ENCODE measurements at regions not wholly inside any gene's neighbourhood (a gene's known extent, or its start where the extent isn't known, plus 50 kb on each side); places are given as distances from the start of the nearest gene placed in this dataset.

DNA sequence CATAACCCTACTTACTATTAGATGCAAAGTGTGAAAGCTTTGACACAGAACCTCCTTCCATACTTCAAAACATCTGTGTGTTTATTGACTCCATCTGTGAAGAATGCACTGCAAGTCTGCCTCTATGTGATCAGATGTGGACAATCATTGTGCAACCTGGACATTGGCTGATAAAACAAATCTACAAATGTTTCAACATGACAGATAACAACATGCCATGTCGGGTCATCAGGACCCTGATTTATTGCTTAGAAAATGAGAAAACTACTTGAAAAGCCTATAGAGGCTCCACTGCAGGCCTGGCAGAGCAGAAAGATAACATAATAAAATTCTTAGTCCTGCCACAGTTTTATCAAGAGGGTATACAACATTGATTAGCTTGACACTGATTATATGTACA lies 1286.4 kb downstream of the GRIK2 start:
- DNase-seq: no peak

DNA sequence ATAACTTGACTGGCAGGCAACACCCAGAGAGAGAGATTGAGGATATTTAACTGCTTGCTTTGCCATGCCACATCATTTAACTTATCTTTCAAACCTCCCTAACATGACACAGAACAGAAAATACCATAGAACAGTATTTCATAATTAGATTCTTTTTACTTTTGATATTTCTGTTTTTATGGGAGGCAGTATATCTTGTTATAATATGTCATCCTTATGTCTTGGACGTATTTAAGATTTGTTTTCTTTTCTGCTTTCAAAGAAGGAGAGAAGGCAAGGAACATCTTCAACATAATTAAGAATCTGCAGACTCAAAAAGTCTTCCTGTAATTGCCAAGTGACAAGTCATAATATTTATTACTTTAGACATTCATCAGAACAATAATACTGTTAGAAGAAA lies 1283.7 kb downstream of the GRIK2 start:
- no peak for DNase-seq

DNA sequence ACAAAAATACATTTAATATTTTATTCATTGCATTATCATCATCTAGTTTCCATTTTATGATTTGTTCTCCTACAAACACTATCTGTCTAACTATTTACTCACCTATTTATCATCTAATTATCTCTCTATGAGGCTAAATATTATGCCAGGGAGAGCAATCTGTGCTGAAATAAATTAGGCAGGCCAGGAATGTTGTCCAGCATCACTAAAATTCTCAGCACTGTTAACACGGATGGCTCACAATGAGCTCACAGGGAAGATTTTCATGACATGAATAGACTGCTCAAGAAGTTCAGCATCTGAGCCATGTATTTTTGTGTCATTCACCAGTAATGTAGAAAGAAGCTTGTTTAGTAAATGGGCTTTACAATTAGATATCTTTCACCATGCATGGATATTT lies 1277.2 kb downstream of the GRIK2 start:
- no peak for DNase-seq

DNA sequence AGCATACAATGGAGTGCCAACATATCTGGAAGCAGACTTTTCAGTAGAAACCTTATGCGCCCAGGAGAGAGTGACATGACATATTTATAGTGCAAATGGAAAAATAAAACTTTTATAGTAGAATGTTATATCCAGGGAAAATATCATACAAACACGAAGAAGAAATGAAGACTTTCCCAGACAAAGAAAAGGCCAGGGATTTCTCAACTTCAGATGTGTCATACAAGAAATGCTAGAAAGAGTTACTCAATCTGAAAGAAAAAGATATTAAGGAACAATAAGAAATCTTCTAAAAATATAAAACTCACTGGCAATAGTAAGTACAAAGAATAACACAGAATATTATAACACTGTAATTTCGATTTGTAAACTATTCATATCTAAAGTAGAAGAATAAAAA lies 1269.3 kb downstream of the GRIK2 start:
- no peak for DNase-seq

DNA sequence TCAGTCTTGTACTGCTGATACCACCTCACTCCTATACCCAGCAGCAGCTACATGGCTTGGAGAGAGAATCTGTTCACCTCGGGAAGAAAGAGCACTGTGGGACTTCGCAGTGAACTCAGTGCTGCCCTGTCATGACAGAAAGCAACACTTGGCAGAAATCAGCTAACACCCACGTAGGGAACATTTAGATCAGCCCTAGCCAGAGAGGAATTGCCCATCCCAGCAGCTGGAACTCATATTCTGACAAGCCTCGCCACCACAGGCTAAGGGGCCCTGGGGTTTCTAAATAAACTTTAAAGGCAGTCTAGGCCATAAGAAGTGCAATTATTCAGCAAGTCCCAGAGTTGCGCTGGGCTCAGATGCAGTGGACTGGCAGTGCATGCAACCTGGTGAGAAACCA lies 1266.8 kb downstream of the GRIK2 start:
- DNase-seq: no peak

DNA sequence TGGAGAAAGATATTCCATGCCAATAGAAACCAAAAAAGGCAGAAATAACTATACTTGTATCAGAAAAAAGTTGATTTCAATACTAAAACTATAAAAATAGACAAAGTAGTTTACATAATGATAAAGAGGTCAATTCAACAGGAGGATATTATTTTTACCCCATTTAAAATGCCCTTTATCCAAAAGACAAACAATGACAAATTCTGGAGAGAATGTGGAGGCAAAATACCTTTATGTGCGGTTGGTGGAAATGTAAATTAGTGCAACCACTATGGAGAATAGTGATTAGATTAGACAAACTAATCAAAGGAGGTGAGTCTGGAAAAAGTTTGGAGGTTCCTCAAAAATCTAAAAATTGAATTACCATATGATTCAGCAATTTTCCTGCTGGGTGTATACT lies 1262.3 kb downstream of the GRIK2 start:
- no peak for DNase-seq

DNA sequence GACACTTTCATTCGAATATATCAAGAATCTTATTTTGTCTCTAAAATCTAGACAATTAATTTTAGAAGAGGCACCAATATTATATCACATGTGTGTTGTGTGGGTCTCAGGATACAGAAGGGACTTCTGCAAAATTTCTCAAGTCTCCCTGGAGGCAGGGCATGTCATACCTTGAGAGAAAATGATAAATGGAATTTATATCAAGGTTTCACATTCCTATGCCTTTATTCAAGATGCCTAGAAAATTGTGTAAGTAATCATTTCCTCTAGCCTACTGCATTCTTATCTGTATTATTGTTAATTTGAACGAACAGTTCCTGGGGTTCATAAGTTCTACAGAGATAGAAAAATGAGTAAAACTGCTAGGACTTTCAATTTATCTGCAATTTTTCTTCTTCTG lies 1247.9 kb downstream of the GRIK2 start:
- DNase-seq: no peak

DNA sequence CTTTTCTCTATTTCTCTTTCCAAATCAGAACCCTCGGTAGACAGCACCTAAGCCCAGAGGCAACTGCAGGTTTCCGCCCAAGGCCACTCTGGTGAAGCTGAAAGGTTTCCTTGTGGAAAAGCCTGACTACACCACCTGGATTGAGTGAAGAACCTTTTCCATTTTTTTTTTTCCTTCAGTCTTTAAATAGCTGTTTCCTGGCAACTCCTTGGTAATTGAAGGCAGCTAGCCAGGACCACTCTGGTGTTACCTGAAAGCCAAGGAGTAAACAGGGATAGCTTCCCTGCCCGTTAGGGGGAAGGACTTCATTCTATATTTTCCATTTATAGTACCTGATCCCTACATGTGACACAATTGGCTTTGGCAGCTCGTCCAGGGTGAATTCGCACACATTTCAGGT lies 1238.4 kb downstream of the GRIK2 start:
- no peak for DNase-seq

DNA sequence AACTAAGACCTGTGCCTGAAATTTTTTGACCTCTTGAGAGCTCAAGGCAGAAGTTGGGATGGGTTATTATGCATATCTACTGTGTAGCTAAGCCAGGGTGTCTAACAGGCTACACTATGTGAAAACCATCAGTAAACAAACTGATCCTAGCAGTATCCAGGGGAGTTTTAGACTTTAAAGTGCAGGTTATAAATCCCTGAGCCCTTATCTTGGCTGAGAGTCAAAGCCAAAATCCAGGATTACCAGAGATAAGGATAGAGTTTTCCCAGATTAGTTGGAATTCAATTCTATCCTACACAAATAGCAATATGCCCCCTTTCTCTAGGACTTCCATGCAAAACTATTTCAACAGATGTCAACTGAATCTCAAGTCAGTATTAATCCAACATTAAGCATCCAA lies 1229.7 kb downstream of the GRIK2 start:
- DNase-seq: no peak

DNA sequence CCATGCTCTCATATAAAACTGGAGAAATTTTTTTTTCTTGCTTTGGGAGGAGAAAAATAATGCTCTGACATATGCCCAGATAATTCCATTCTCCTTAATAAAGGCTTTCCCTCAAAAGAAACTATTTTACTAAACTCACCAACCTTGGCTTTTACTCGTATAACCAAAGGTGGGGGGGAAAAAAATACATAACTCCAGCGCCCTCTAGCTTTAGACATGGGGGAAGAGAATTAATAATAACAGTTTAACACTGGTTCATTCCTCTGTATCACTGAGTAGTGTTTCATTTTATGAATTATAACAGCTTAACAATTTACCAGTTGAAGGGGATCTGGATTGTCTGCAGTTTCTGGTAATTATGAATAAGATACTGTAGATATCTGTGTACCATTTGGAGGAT lies 1226.1 kb downstream of the GRIK2 start:
- DNase-seq: no peak

DNA sequence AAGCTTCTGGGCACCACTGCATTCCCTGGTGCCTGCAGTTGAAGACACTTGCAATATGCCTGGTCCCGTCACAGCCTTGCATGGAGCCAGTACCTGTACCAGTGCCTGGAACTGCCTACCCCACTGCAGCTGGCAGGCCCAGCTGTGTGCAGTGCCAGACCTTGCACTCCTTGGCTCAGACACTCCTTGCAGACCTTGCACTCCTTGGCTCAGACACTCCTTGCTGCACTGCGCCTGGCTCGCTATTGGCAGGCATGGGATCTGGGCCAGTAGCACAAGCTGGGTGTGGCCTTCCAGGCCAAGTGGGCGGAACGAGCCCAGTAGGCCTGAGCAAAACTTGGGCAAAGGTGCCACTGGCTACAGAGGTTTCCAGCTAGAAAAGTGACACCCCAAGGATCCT lies 1189.1 kb downstream of the GRIK2 start:
- DNase-seq: no peak

DNA sequence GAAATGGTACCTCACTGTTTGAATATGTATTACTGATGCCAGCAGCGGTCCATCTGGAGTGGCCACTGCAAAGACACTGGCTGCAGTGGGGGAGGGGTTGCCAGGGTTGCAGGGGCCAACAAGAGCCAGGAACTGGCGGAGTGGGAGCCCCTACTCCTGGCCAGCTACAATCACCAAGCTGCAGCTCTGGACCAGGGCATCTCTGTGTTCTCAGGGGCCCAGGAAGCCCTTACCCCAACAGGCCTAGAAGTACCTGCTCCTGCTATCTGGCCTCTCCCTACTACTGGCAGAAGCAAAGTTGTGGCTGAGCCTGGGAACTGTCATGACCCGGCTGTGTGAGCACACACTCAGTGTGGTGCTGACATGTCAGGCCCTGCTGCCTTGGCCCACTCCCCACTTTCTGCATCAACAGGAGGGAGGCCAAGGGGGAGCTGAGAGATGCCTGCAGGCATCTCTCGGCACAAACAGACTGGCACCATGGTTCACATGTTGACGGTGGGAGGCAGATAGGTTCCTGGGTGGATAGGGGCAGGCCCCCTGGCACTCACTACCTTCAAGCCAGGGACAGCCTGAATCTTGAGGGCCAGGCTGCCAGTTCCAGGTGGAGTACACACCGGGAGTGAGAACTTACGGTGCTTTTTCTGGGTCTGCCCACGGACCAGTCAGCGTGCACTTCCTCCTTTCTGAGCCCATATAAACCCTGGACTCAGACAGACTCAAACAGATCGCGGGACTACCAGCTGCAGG lies 1188.0 kb downstream of the GRIK2 start:
- no peak for DNase-seq

DNA sequence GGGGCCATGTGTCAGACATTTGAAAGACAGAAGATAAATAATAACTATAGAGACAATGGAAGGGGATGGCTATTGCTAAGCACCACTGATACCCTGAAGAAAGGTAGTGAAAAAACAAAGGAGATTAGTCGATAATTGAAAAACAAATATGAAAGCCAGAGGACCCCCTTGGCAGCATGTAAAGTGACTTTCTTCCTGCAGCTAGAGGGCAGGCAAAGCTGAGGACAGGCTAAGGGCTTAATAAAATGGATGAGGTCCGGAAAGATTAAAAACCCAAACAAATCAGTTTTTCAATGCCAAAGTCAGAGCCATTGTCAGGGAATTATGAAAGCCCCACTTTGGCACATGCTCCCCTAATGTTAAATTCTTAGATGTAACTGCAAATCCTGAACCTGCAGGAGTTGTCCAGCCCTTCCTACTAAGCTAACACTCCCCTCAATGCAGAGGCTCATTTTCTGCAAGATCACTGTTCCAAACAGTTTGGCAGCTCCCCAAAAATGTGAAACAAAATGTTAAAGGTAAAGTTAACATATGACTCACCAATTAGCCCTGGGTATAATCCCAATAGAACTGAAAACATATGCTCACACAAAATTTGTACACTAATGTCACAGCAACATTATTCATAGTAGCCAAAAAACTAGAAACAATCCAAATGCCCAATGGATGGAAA lies 1177.9 kb downstream of the GRIK2 start:
- DNase-seq: no peak

DNA sequence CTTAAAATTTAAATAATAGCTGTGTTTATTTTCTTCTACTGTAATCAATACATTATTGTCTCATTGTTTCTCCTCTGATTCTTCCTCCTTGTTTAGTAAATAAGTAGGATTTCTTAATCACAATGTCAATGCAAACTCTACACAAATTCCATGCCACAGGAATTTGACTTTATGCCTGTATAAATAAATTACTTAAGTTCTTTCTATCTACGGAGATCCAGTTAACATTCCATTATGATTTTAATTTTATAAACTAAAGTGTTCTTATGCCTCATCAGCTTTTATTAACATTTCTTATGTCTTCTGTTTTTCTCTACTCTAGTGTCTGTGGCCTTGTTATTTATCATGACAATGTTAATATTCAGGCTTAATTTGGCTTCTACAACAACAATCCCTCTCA lies 1169.2 kb downstream of the GRIK2 start:
- no peak for DNase-seq

DNA sequence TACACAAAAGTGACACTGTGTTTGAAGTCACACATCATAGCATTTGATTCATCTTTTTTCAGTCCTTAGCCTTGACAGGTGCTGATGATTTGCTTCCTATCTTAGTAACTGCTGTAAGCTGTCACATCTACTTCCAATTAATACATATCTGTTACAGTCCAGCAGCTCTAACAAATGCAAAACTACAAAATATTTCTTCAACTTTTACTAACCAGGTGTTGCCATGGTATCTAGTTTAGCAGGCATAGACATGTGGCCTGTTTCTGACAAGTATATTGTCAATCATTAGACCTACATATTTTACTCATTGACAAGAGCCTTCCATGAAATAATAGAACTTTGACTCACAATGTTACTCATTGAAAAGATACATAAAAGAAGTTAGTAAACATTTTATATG lies 1159.7 kb downstream of the GRIK2 start:
- no peak for DNase-seq

DNA sequence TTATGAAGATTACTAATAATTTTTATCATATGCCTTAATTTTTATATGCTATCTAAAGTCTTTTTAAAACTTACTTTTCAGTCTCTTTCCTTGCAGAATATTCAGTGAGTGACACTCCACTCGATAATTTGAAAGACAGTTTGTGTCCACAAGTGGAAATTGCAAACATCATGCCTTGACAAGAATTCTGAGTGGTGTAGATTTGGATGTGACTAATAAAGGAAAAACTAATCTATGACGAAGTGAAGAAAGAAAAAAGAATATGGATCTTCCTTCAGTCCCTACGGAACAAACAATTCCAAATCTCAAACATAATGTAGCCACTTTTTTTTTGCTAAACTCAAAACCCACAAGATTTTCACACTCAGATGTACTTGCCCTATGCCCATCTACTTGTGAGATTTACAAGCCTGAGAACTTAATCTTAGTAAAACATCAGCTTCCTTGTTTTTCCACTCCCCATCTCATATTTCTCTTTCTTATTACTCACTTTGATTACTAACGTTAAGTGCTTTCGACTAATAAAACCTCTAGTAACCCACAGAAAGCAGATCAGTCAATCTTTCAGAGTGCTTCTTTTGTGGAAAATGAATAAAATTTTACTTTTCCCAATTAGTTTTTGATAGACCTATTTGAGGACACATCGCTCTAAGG lies 1155.8 kb downstream of the GRIK2 start:
- DNase-seq: no peak

DNA sequence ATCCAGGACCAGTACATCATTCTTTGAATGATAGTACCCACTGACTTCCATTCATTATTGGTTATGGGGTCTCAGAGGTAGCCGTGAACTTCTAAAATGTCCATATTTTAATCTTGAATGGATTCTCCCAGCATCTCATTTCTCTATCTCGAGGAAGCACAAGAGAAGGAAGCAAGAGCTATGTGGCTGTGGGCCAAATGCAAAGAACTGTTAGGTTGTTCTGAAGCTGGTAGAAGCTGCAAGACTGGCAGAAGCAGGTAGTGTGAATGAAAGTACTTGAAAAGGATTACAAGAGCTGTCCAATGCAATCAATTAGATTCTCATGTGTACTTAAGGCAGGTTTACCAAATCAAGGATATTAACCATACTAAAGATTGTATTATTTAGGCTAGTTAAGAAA lies 1131.8 kb downstream of the GRIK2 start:
- no peak for DNase-seq

DNA sequence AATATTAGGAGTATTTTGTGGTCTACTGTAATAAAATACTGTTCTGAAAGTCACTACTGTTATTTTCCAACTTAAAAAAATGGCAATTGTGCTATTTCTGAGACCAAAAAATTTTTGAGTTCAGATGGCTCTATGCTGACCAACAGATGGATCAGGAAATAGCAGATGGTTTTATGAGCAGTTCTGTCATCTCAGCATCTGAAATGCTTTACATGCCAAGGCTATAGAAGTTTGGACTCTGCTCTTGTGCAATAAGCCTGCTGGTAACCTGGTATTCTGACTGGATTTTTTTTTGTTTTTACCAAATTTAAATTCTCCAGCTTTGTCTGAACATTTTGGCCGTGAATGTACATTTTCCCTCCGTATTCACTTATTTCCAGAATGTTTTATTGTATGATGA lies 1127.5 kb downstream of the GRIK2 start:
- no peak for DNase-seq

DNA sequence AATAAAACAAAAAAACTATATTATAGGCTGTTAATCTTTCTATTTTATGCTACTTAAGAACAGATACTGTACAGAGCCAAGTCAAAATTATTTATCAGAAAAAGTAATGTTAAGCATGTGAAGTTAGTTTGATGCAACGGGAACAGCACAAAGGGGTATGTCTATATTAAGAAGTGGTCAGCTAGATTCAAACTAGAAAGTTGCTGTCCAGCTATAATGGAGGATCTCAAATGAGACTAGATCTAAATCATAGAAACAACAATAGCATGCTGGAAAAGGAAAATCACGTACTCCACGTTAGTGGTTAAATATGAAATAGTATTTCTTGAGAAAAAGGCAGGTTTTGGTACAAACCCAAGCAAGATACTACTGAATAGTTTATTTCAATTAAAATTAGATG lies 1124.0 kb downstream of the GRIK2 start:
- no peak for DNase-seq

DNA sequence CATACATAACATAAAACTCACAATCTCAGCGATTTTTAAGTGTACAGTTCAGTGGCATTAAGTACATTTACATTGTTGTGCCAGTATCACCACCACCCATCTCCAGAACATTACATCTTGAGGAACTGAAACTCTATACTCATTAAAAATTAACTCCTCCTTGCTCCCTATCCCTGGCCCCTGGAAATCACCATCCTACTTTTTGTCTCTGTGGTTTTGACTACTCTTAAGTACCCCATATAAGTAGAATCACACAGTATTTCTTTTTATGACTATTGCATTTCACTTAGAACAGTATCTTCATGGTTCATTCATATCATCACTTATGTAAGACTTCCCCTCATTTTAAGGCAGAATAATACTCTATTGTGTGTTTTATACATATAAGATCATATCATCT lies 1108.1 kb downstream of the GRIK2 start:
- no peak for DNase-seq

DNA sequence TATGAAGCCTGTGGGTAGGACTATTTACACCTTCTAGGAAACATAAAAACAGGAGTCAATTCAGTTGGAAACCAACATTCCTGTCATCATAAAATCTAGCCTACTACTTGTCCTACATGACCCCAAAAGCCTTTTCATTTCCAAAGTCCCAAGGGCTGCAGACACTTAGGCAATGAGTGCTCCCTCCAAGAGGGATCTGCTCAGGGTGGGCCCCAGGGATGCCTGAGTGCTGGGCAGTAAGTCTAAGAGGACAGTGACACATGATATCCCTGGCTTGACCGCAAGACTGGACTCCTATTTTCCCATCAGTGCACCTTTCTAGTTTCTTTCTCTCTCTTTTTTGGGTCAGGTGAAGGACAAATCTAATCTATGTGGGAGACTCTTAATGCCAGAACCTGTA lies 1101.3 kb downstream of the GRIK2 start:
- no peak for DNase-seq

DNA sequence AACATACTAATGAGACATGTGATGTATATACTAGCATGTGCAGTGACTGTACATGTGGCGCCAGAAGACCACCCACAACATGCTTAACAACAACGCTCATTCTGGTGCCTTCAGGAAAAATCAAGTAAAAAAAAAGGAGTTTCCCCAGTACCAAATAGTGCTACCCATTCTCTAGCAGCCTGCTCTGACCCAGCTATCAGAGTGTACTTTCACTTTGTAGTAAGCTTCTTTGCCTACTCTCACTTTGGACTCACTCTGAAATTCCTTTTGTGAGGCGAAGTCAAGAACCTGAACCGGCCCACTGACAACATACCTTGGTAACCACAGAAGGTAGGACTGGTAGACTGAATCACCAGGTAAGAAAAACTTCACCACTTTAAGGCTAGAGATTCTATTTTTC lies 1100.0 kb downstream of the GRIK2 start:
- no peak for DNase-seq

DNA sequence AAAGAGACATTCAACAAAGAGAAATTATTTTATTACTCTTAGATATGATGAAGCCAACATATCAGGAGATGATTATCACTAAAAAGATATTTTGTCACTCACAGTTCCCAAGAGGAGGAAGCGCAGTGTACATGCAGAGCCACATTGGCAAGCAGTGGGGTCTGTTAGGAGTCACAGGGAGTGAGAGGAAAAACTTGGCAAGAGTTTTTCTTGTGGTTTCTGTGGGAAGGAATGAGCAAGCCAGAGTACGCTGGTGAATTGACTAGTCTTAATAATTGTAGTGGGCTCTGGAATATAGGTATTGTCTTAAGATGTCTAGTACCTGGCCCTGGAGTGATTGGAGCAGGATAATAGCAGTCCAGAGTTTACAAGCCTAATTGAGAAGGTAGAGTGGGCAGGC lies 1095.2 kb downstream of the GRIK2 start:
- no peak for DNase-seq

DNA sequence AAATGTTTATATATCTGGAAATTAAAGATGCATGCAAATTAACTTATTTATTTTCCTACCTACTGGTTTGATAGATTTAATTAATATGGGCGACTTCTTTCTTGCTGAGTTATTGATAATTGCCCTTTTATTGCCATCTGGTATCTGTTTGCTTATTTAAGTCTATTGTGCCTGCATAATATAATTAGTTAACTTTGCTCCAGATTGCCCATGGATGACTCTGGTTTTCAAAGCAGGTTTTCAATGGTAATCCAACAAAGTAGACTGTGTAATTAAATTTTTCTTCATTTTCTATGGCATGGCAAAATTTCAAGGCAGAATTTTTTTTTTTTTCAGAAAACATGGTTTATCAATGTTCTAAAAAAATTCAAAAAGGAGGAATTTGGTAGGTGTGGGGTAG lies 1092.0 kb downstream of the GRIK2 start:
- DNase-seq: no peak
